ENCODE measurements at regions not wholly inside any gene's neighbourhood (a gene's known extent, or its start where the extent isn't known, plus 50 kb on each side); places are given as distances from the start of the nearest gene placed in this dataset.

GRCh38 chr6:163635315-163635714 lies 220.8 kb downstream of the QKI start:
- TF ChIP-seq POLR2A (IDR thresholded peaks at IDR 0.05), result no peak
- TF ChIP-seq CTCF (IDR thresholded peaks at IDR 0.05 in 4 of 5, conservative IDR thresholded peaks at IDR 0.05 in 1 of 5), result no peak

Measured in gastrocnemius medialis (tissue), 4 donors.